Aorta (tissue), 5 donors: ENCODE measurements at regions not wholly inside any gene's neighbourhood (a gene's known extent, or its start where the extent isn't known, plus 50 kb on each side); places are given as distances from the start of the nearest gene placed in this dataset.
"Not testable (repeated sequence)": the region's sequence is repeated elsewhere in the genome, so short reads cannot be mapped to it uniquely, and the experiment has no call there.

ENCODE experiments used
- ATAC-seq: fragments of 200-7000 bp; cut with Tn5 transposase; one replicate; pipeline ENCODE4 v1.9.1; 2022; ENCODE audit warnings: moderate library complexity; ENCODE audit not compliant: low FRiP score
- DNase-seq, 2 donors: peaks; one replicate each; pipeline ENCODE4 v3.0.0-alpha.2; 2020
- H3K27ac ChIP-seq, 2 donors: one replicate each; pipeline ENCODE4 v1.5.1; 2013; ENCODE audit warnings: low read length in 2 of 2, mild to moderate bottlenecking in 2 of 2, moderate library complexity in 2 of 2, control low read depth in 1 of 2, inconsistent platforms in 1 of 2, low read depth in 1 of 2
- H3K27me3 ChIP-seq, 2 donors: one replicate each; pipeline ENCODE4 v1.6.1; 2013; ENCODE audit warnings: control low read depth in 1 of 2, low read length in 1 of 2, mild to moderate bottlenecking in 1 of 2, moderate library complexity in 1 of 2; ENCODE audit not compliant: insufficient read depth in 2 of 2, control insufficient read depth in 1 of 2
- H3K36me3 ChIP-seq, 2 donors: one replicate each; pipeline ENCODE4 v1.6.1; 2013; ENCODE audit warnings: control low read depth in 1 of 2, low read length in 1 of 2, mild to moderate bottlenecking in 1 of 2; ENCODE audit not compliant: insufficient read depth in 2 of 2, control insufficient read depth in 1 of 2
- H3K4me1 ChIP-seq, 2 donors: one replicate each; pipeline ENCODE4 v1.6.1; 2013; ENCODE audit warnings: low read length in 2 of 2, control low read depth in 1 of 2, mild to moderate bottlenecking in 1 of 2, moderate library complexity in 1 of 2; ENCODE audit not compliant: insufficient read depth in 2 of 2, control insufficient read depth in 1 of 2
- H3K4me3 ChIP-seq, 2 donors: one replicate each; pipeline ENCODE4 v1.5.1; 2013; ENCODE audit warnings: low read length in 2 of 2, control low read depth in 1 of 2, mild to moderate bottlenecking in 1 of 2
- H3K9me3 ChIP-seq: one replicate; pipeline ENCODE4 v1.6.1; 2013; ENCODE audit warnings: mild to moderate bottlenecking, low read length; ENCODE audit not compliant: control insufficient read depth
- WGBS, 2 donors: extraction: QIAGEN DNeasy Blood & Tissue Kit; methylation state at CpG; one replicate each; pipeline ENCODE4 v1.1.7; 2013; 5-methylcytosine and 5-hydroxymethylcytosine counted together
- intact Hi-C, 2 donors: fragments of 100-400 bp; cut with DNase I; formaldehyde crosslinking; loops; one replicate each; pipeline versions ENCODE4 v1.14.2 to v1.15.0; 2022
- donor health status: healthy with polysubstance abuse.
- donor health status: Bipolar disorder and iron deficiency.
- donor health status: DM: no; HTN: no; CAD: no.
- donor health status: DM: no; HTN: no; CAD: no.
- donor health status: DM: yes; HTN: yes; CAD: no.

GRCh38 chr9:73049280-73049679 is 96.4 kb upstream of the ALDH1A1 start:
- no peak overlapping the region for H3K4me3 ChIP-seq
- intact Hi-C loops = no loop called here
- no peak for ATAC-seq
- H3K9me3 ChIP-seq = no peaks in the 10 kb centered on the region
- H3K36me3 ChIP-seq = no peaks in the 10 kb centered on the region
- H3K4me1 ChIP-seq = no peaks in the 10 kb centered on the region
- no peaks in the 10 kb centered on the region for H3K27me3 ChIP-seq
- H3K27ac ChIP-seq = no peak overlapping the region
- DNase-seq = no peak

- H3K4me1 ChIP-seq = no peaks in the 10 kb centered on the region
- H3K27me3 ChIP-seq = no peaks in the 10 kb centered on the region
- intact Hi-C loops = no loop called here
- DNase-seq (no peak), ATAC-seq (no peak)
- no peaks in the 10 kb centered on the region for H3K9me3 ChIP-seq
- no peaks in the 10 kb centered on the region for H3K36me3 ChIP-seq
- no peak overlapping the region for H3K27ac ChIP-seq
- 91 to 94% methylated on average over 1 of the region's 1 CpG for WGBS, 2 donors
- H3K4me3 ChIP-seq = no peak overlapping the region
These were observed 93.9 kb upstream of the ALDH1A1 start for GRCh38 chr9:73046769-73047168.

DNA sequence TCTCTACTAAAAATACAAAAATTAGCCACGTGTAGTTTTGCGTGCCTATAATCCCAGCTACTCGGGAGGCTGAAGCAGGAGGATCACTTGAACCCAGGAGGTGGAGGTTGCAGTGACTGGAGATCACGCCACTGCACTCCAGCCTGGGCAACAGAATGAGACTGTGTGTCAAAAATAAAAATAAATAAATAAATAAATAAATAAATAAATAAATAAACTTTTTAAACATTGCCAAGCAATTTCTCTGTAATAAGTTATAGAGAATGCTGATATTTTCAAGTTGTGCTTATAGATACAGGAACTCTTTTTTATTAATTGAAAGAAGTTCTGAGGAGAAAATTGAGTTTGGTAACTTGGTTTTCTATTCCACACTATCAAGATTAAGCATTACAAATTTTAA is 91.9 kb upstream of the ALDH1A1 start:
- DNase-seq, H3K9me3 ChIP-seq, H3K4me3 ChIP-seq, H3K27ac ChIP-seq, H3K4me1 ChIP-seq, H3K27me3 ChIP-seq, ATAC-seq, H3K36me3 ChIP-seq: not testable (repeated sequence)
- WGBS, 2 donors = 93 to 96% methylated on average over 4 of the region's 4 CpGs
- intact Hi-C loops = loop anchor here in 1 of 2 donors (2.0 kb wide), 1 partner anchor 22 kb away; no protein-coding TSS in a partner anchor

DNA sequence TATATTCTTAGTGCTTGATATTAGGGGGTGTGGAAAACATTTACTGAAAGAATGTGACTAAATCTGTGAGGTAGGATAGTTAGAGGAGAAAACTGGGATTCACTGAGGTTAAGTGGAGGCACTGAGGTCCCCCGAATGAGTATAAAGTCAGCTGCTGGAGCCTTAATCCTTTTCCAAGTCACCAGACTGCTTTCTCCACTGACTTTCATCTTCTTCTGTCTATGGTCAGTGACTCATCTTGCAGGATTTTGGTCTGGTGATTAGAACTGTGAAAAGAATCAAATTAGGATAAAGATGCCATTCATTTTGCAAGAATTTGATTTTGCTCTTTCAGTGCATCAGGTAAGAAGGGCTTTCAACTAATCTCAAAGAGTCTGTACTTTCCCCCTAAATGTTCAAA is 89.3 kb upstream of the ALDH1A1 start:
- WGBS, 2 donors = 84 to 85% methylated on average over 1 of the region's 1 CpG
- intact Hi-C loops = no loop called here
- no peaks in the 10 kb centered on the region for H3K36me3 ChIP-seq
- H3K27ac ChIP-seq = no peak overlapping the region
- H3K9me3 ChIP-seq = no peaks in the 10 kb centered on the region
- H3K27me3 ChIP-seq = no peaks in the 10 kb centered on the region
- H3K4me3 ChIP-seq = no peak overlapping the region
- DNase-seq = no peak
- peaks cover 0 to 6% of the 10 kb centered on the region in 2 donors for H3K4me1 ChIP-seq
- ATAC-seq = no peak

DNA sequence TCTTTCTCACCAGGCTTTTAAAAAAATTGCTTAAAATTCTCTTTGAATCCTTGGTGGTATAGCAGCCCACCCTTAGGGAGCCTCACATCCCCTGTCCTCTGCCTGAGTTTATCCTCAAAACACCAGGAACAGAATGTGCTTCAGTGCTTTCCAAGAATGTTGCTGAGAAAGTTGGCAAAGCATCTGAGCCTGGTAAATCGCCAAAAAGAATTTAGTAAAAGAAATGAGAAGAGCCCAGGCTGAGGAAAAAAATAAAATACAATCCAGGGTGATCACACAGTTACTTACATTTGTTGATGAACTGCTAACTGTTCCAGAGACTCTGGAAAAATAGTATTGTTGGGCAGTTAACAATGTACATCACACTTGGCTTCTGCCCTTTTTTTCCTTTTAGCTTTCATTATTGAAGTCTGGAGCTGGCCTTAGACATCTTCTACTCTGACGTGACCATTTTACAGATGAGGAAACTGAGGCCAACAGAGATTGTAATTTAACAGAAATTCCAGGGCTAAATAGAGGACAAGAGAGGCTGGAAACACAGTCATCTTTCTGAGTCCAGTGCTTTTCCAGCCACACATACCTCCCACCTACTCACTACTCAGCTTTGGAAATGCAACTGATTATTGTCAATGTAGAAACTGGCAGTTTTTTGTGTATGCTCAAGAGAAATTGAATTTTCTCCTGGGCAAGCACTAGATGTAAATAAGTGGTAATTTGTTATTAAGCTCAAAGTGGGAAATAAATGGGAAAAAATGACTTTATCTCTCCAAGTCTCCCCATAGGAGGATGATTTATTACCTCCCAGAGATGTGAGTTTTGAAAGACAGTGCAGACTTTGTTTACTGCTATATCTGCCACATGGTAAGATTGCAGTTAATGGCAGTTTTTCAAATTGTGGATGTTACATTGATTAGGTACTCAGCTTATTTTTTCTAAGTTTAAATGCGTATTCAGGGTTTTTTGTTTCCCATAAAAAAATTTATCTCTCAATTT is 86.7 kb upstream of the ALDH1A1 start:
- Histone ChIP-seq H3K9me3 (no peaks in the 10 kb centered on the region), H3K27ac (peak overlapping the region in 1 of 2 donors; percentile 97), H3K4me1 (peaks cover 0 to 10% of the 10 kb centered on the region in 2 donors), H3K27me3 (no peaks in the 10 kb centered on the region), H3K4me3 (no peak overlapping the region), H3K36me3 (no peaks in the 10 kb centered on the region)
- ATAC-seq (peak; percentile 83), DNase-seq (no peak)
- 31 to 35% methylated on average over 3 of the region's 3 CpGs for WGBS, 2 donors
- intact Hi-C loops = loop anchor here (5.0 to 10.0 kb wide), 3 partner anchors 33 to 145 kb away; no protein-coding TSS in a partner anchor

DNA sequence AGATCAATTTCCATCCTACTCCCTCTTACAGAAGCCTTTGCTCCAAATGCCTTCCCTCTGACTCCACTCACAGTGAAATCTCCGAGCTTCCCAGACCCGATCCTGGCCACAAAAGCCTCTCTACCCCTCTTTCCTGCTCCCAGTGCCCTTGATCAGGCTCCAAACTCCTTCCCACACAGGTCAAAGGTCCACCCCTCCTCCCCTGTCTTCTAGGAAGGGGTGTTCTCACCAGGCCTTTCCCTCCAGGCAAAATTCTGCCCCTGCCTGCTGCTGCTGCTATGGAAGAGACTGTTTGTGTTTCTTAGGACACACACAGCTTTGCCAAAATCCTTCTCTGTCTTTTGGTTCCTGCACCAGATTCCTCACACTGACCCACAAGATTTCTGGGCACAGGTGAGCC is 85.8 kb upstream of the ALDH1A1 start:
- WGBS, 2 donors = 0 to 1% methylated on average over 2 of the region's 2 CpGs
- peak overlapping the region; percentile 67 to 97 for H3K27ac ChIP-seq
- intact Hi-C loops = loop anchor here (5.0 to 10.0 kb wide), 3 partner anchors 34 to 146 kb away; no protein-coding TSS in a partner anchor
- DNase-seq = peak; percentile 54 to 72
- peaks cover 0 to 10% of the 10 kb centered on the region in 2 donors for H3K4me1 ChIP-seq
- no peaks in the 10 kb centered on the region for H3K27me3 ChIP-seq
- H3K4me3 ChIP-seq = no peak overlapping the region
- ATAC-seq = peak; percentile 81
- no peaks in the 10 kb centered on the region for H3K9me3 ChIP-seq
- H3K36me3 ChIP-seq = no peaks in the 10 kb centered on the region

DNA sequence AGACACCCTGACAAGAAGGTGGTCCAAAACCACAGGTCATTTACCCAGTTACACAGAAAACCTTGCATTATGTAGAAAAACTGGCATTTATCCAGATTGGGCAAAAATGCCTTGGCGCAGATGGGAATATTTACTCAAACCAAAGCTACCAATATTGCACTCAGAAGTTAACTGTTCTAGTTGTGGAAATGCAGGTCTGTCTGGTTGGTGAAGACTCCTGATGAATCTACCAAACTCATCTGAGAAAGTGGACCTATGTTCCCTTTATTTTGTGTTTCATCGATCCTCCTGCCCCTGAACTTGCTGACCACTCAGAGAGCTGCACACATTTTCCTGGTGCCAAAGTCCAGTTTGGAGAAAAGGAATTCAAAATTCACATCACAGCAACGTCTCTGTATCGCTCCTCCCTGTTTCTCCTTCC is 85.2 kb upstream of the ALDH1A1 start:
- no peak for DNase-seq
- WGBS, 2 donors = 47 to 51% methylated on average over 4 of the region's 4 CpGs
- no peak for ATAC-seq
- intact Hi-C loops = loop anchor here (5.0 to 10.0 kb wide), 3 partner anchors 34 to 147 kb away; no protein-coding TSS in a partner anchor
- Histone ChIP-seq H3K4me3 (no peak overlapping the region), H3K27me3 (no peaks in the 10 kb centered on the region), H3K36me3 (no peaks in the 10 kb centered on the region), H3K4me1 (peaks cover 0 to 10% of the 10 kb centered on the region in 2 donors), H3K9me3 (no peaks in the 10 kb centered on the region), H3K27ac (peak overlapping the region in 1 of 2 donors; percentile 97)

DNA sequence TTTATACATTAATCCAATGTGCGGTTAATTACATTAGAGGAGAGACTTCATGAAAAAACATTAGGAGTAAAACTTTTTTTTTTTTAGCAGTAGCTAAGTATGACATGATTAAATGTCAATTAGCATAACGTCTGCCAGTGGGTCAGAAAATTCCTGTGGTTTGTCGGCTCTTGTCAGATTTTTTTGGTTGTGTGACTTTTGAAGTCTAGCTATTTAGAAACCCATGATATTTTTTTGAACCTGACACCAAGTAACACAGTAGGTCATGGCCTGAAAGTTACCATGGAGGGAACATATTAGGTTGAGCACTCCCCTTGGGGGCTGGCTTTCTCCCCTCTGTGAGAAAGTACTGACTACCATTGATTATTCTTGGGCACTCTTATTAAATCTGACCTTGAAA is 84.8 kb upstream of the ALDH1A1 start:
- intact Hi-C loops = loop anchor here (5.0 to 10.0 kb wide), 3 partner anchors 35 to 147 kb away; no protein-coding TSS in a partner anchor
- Histone ChIP-seq H3K4me3 (no peak overlapping the region), H3K9me3 (no peaks in the 10 kb centered on the region), H3K27ac (no peak overlapping the region), H3K27me3 (no peaks in the 10 kb centered on the region), H3K4me1 (peaks cover 0 to 10% of the 10 kb centered on the region in 2 donors), H3K36me3 (no peaks in the 10 kb centered on the region)
- WGBS, 2 donors = 73 to 80% methylated on average over 3 of the region's 3 CpGs
- DNase-seq = no peak
- no peak for ATAC-seq
